MM.1S (cell line): ENCODE measurements at regions not wholly inside any gene's neighbourhood (a gene's known extent, or its start where the extent isn't known, plus 50 kb on each side); places are given as distances from the start of the nearest gene placed in this dataset.

Experiments
- DNase-seq: peaks from one replicate; pipeline ENCODE4 v3.0.0-alpha.2; 2015
- H2AFZ ChIP-seq: fragments of 300-600 bp; sonication (generic); 2 replicates; pipeline ENCODE4 v1.6.0; 2016; ENCODE audit warnings: antibody characterized with exemption, low read length
- H3F3A ChIP-seq: fragments of 300-600 bp; sonication (generic); 2 replicates; pipeline ENCODE4 v1.6.1; 2016; ENCODE audit warnings: mild to moderate bottlenecking, antibody characterized with exemption, low read length, moderate library complexity, mixed read lengths; ENCODE audit not compliant: insufficient read depth
- H3K27ac ChIP-seq: fragments of 300-600 bp; sonication (generic); 2 replicates; pipeline ENCODE4 v1.5.1; 2016; ENCODE audit warnings: mild to moderate bottlenecking, low read length
- H3K27me3 ChIP-seq: fragments of 300-600 bp; sonication (generic); replicated peaks from 2 replicates; pipeline ENCODE4 v1.6.0; 2016; ENCODE audit warnings: low read length; ENCODE audit not compliant: insufficient read depth
- H3K36me3 ChIP-seq: fragments of 300-600 bp; sonication (generic); replicated peaks from 2 replicates; pipeline ENCODE4 v1.6.1; 2016; ENCODE audit warnings: mild to moderate bottlenecking, low read length, mixed read lengths; ENCODE audit not compliant: insufficient read depth
- H3K4me1 ChIP-seq: fragments of 300-600 bp; sonication (generic); 2 replicates; pipeline ENCODE4 v1.6.1; 2016; ENCODE audit warnings: low read length, mixed read lengths
- H3K4me2 ChIP-seq: fragments of 300-600 bp; sonication (generic); 2 replicates; pipeline ENCODE4 v1.6.0; 2016; ENCODE audit warnings: low read depth, low read length
- H3K4me3 ChIP-seq: fragments of 300-600 bp; sonication (generic); 2 replicates; pipeline ENCODE4 v1.5.1; 2016; ENCODE audit warnings: low read length, mixed read lengths
- H3K79me2 ChIP-seq: fragments of 300-600 bp; sonication (generic); 2 replicates; pipeline ENCODE4 v1.6.1; 2016; ENCODE audit warnings: mixed run types, low read length, mixed read lengths
- H3K9ac ChIP-seq: fragments of 300-600 bp; sonication (generic); 2 replicates; pipeline ENCODE4 v1.6.1; 2016; ENCODE audit warnings: low read length, mixed read lengths
- H3K9me2 ChIP-seq: fragments of 300-600 bp; sonication (generic); replicated peaks from 2 replicates; pipeline ENCODE4 v1.6.1; 2016; ENCODE audit warnings: mild to moderate bottlenecking, low read length, mixed read lengths; ENCODE audit not compliant: insufficient read depth
- H3K9me3 ChIP-seq: fragments of 300-600 bp; sonication (generic); replicated peaks from 2 replicates; pipeline ENCODE4 v1.6.1; 2016; ENCODE audit warnings: mild to moderate bottlenecking, low read length, mixed read lengths; ENCODE audit not compliant: insufficient read depth
- H4K20me1 ChIP-seq: fragments of 300-600 bp; sonication (generic); 2 replicates; pipeline ENCODE4 v1.6.1; 2016; ENCODE audit warnings: mild to moderate bottlenecking, low read length, moderate library complexity, mixed read lengths; ENCODE audit not compliant: insufficient read depth
- CTCF ChIP-seq: fragments of 300-600 bp; sonication (generic); IDR thresholded peaks from 2 replicates; pipeline ENCODE4 v1.5.1; 2016; ENCODE audit warnings: antibody characterized with exemption, low read length, mixed read lengths
- EZH2 ChIP-seq: fragments of 300-600 bp; sonication (generic); optimal IDR thresholded peaks from 2 replicates; pipeline ENCODE3; 2017; ENCODE audit warnings: low read depth, mild to moderate bottlenecking, antibody characterized with exemption, low read length, mixed read lengths
- EZH2phosphoT487 ChIP-seq: fragments of 300-600 bp; sonication (generic); IDR thresholded peaks from 2 replicates; pipeline ENCODE4 v1.6.1; 2018; ENCODE audit warnings: antibody characterized with exemption, low read length

GRCh38 chrX:40469316-40469715, 111.5 kb upstream of the ATP6AP2 start:
- Histone ChIP-seq H3K4me2 (no peak overlapping the region), H3K27ac (no peak overlapping the region), H3F3A (no peaks in the 10 kb centered on the region), H3K79me2 (no peaks in the 10 kb centered on the region), H2AFZ (no peak overlapping the region), H3K9me2 (no peaks in the 10 kb centered on the region), H4K20me1 (no peaks in the 10 kb centered on the region), H3K27me3 (no peaks in the 10 kb centered on the region), H3K9ac (no peak overlapping the region), H3K9me3 (no peaks in the 10 kb centered on the region), H3K4me1 (0 out of 2 replicates have a peak, but pooled peaks cover 7% of the 10 kb centered on the region), H3K4me3 (no peak overlapping the region), H3K36me3 (no peaks in the 10 kb centered on the region)
- no peak for DNase-seq
- no peak for TF ChIP-seq EZH2phosphoT487

GRCh38 chrX:40468033-40468846, 112.5 kb upstream of the ATP6AP2 start:
- Histone ChIP-seq H3K4me1 (0 out of 2 replicates have a peak, but pooled peaks cover 7% of the 10 kb centered on the region), H3K9me3 (no peaks in the 10 kb centered on the region), H4K20me1 (no peaks in the 10 kb centered on the region), H3K36me3 (no peaks in the 10 kb centered on the region), H3K4me2 (peak overlapping the region; percentile 69), H3K9ac (no peak overlapping the region), H3K27ac (no peak overlapping the region), H3K4me3 (no peak overlapping the region), H3K27me3 (no peaks in the 10 kb centered on the region), H3F3A (no peaks in the 10 kb centered on the region), H2AFZ (0 out of 2 replicates have a peak overlapping the region, but pooled peaks have one; percentile 51), H3K79me2 (no peaks in the 10 kb centered on the region), H3K9me2 (no peaks in the 10 kb centered on the region)
- peak; percentile 45 for DNase-seq
- TF ChIP-seq EZH2, result no peak
- peak; percentile 43 for TF ChIP-seq CTCF

GRCh38 chrX:40467454-40467853, 113.3 kb upstream of the ATP6AP2 start:
- Histone ChIP-seq H3K9me3 (no peaks in the 10 kb centered on the region), H3K4me3 (no peak overlapping the region), H3K4me2 (no peak overlapping the region), H3K27me3 (no peaks in the 10 kb centered on the region), H3F3A (no peaks in the 10 kb centered on the region), H2AFZ (no peak overlapping the region), H3K36me3 (no peaks in the 10 kb centered on the region), H4K20me1 (no peaks in the 10 kb centered on the region), H3K79me2 (no peaks in the 10 kb centered on the region), H3K27ac (no peak overlapping the region), H3K9ac (no peak overlapping the region), H3K4me1 (0 out of 2 replicates have a peak, but pooled peaks cover 7% of the 10 kb centered on the region), H3K9me2 (no peaks in the 10 kb centered on the region)
- TF ChIP-seq CTCF (no peak), EZH2 (no peak), EZH2phosphoT487 (no peak)
- DNase-seq, result no peak
